SH-SY5Y (cell line): ENCODE measurements at regions not wholly inside any gene's neighbourhood (a gene's known extent, or its start where the extent isn't known, plus 50 kb on each side); places are given as distances from the start of the nearest gene placed in this dataset.

Experiments
- GATA2 ChIP-seq: IDR thresholded peaks from 2 replicates; pipeline ENCODE4 v1.6.1; 2011; ENCODE audit warnings: mild to moderate bottlenecking, low read depth, low read length
- GATA3 ChIP-seq: IDR thresholded peaks from 2 replicates; pipeline ENCODE4 v1.6.1; 2011; ENCODE audit warnings: low read depth, mild to moderate bottlenecking, low read length, moderate library complexity

- TF ChIP-seq GATA3 (no peak), GATA2 (no peak)
Observed at GRCh38 chr2:234395891-234396420, 100.9 kb downstream of the ARL4C start.

DNA sequence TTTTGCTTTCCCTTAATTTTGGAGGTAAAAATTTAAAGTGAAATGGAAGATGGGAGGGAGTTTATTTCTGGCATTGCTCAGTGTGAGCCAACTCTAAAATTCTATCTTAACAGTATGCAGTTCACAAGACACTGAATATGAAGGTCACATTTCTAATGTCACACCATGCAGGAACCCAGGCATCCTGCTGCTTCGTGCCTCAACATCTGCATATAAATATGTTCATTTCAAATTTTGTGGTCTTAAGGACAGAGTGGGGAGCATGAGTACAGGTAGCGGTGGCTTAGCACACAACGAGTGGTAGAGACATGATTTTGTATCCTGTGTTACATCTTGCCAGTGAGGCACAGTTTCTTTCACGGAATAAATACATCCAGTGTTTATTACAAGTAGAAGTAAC is 102.4 kb downstream of the ARL4C start:
- TF ChIP-seq GATA2 (no peak), GATA3 (no peak)

- TF ChIP-seq GATA3, result no peak
- no peak for TF ChIP-seq GATA2
Observed at GRCh38 chr2:234393354-234393753, 103.5 kb downstream of the ARL4C start.

DNA sequence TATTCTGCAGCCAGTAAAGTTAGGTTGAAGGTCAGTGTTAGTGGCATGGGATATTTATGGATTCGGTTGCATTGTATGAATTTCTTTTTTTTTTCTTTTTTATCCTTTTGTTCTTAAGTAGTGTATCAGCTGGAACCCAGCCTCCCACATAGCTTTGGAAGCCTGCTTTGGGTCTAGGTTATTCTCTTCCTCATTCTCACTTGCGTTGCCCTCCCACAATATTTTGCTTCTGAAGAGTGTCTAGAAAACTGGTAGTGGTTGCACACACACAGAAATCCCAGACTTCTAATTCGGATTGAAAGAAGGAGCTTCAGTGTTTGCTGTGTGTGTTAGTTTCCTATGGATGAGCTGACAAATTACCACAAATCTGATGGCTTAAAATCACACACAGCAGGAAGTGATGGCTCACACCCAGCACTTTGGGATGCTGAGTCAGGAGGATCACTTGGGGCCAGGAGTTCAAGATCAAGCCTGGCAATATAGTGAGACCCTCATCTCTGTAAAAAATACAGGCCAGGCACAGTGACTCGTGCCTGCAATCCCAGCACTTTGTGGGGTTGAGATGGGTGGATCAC is 104.8 kb downstream of the ARL4C start:
- TF ChIP-seq GATA3 (no peak), GATA2 (no peak)

- TF ChIP-seq GATA2 (no peak), GATA3 (no peak)
Observed at GRCh38 chr2:234391625-234392024, 105.3 kb downstream of the ARL4C start.

- TF ChIP-seq GATA3 (no peak), GATA2 (no peak)
Observed at GRCh38 chr2:234388591-234388990, 108.3 kb downstream of the ARL4C start.

DNA sequence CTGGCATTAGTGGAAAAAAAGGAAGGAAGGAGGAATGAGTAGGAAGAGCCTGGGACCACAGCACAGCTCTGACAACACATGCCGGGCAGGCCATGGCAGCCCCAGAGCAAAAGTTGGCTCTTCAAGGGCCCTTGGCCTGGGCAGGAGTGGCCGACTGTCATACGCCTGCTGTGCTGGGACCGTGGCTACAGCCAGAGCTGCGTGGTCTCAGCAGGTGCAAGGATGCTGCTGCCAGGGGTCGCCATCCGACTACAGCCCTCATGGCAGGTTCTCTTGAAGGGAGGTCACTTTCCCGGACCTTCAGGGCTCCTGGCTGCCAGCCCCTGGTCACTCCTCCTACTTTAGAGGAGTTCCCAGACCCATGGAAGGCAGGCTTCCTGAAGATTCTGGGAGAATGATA is 109.9 kb downstream of the ARL4C start:
- no peak for TF ChIP-seq GATA2
- no peak for TF ChIP-seq GATA3

DNA sequence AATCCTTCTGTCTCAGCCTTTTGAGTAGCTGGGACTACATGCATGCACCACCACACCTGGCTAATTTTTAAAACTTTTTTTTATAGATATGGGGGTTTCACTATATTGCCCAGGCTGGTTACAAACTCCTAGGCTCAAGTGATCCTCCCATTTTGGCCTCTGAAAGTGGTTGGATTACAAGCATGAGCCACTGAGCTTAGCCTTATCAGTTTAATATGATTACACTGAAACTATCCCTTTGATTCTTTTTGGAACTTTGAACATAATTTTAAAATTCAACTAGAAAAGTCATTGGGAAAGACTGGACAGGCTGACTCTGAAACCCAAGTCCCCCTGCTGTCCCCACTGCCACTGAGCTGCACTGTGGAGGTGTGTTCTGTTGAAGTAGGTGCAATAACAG is 114.8 kb downstream of the ARL4C start:
- TF ChIP-seq GATA3 (no peak), GATA2 (no peak)

- no peak for TF ChIP-seq GATA3
Observed at GRCh38 chr2:234378440-234378839, 118.4 kb downstream of the ARL4C start.

- TF ChIP-seq GATA2, result no peak
- TF ChIP-seq GATA3, result no peak
Observed at GRCh38 chr2:234377761-234378391, 119.0 kb downstream of the ARL4C start.

GRCh38 chr2:234376229-234376628 is 120.7 kb downstream of the ARL4C start:
- TF ChIP-seq GATA2, result no peak
- TF ChIP-seq GATA3, result no peak

GRCh38 chr2:234375176-234375880 is 121.6 kb downstream of the ARL4C start:
- TF ChIP-seq GATA3 (no peak), GATA2 (no peak)

DNA sequence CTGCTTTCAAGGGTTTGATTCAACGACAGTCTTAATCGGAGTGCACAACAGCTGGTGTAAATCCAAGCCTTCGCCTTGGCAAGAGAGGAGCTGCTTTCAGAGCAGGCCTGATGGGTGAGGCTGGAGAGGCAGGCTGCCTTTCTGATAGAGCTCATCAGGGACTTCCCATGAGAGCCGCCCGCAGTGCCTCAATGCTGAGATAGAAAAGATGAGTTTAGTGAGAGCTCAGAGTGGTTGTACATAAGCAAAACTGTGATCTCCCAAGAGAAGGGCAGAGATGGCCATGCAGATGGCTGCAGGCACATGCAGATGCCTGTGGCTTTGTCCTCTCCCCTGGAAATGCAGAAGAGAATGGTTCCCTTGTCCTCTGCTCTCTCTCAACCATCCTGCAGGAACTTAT is 122.1 kb downstream of the ARL4C start:
- TF ChIP-seq GATA3 (no peak), GATA2 (no peak)

- TF ChIP-seq GATA2 (no peak), GATA3 (no peak)
Observed at GRCh38 chr2:234374150-234374508, 122.8 kb downstream of the ARL4C start.

GRCh38 chr2:234373481-234374149 is 123.3 kb downstream of the ARL4C start:
- TF ChIP-seq GATA3, result no peak
- TF ChIP-seq GATA2, result no peak

DNA sequence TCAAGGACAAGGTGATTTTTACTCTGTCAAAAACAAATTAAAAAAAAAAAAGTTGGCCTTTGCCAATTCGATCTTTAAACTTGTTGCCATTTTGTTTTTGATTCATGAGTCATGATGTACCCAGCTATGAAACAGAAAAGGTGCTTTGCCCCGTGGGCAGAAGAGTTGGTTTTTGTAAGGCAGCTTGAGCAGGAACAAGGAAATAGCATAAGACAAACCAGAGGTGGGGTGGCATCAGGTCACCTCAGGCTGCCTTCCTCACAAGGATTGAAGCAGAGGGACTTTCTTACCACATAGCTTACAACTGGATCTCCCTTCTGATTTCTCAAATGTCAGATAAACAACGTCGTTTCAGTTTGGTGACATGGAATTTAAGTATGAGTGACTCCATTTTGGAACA is 123.8 kb downstream of the ARL4C start:
- no peak for TF ChIP-seq GATA2
- TF ChIP-seq GATA3, result no peak
